CD4-positive, alpha-beta T cell treated with Interferon gamma for 1 hour (primary cell): ENCODE measurements at regions not wholly inside any gene's neighbourhood (a gene's known extent, or its start where the extent isn't known, plus 50 kb on each side); places are given as distances from the start of the nearest gene placed in this dataset.

Source experiments
- DNase-seq: peaks from one replicate; pipeline ENCODE4 v3.0.0-alpha.2; 2020

DNA sequence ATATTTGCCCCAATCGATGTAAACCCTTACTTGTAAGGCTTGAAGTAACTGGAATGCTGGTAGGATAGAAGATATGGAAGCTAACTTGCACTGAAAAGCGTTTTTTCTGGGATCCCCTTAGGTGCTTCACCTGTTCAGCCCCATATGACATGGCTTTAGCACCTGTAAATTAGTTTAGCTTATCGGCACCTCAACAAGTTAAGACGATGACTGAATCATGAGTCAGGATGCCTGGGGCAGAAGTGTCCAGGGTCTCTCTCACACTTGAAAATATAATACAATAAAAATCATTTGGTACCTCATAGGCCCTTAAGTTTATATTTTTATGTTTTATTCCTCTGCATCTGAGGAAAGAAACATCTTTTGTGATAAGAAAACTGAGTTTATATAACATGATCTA, 409.2 kb upstream of the LRRC4C start:
- no peak for DNase-seq

DNA sequence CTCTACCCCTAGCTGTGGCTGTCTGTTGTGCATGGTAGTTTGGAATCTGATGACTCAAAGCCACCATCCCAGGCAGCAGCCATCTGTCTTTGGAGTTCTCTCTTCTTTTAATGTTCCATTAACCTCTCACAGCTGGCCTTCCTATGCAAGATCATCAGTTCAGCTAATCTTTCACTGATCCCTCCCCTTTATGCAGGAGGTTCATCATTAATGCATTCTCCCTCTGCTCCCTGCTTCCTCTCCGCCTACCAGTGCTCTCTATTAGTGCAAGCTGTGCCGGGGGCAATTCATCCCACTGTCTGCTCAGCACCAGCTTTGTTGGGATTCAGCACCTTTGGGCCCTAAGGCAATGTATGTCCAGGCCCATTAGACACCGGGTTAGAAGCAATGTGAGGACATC, 413.0 kb upstream of the LRRC4C start:
- DNase-seq: no peak

DNA sequence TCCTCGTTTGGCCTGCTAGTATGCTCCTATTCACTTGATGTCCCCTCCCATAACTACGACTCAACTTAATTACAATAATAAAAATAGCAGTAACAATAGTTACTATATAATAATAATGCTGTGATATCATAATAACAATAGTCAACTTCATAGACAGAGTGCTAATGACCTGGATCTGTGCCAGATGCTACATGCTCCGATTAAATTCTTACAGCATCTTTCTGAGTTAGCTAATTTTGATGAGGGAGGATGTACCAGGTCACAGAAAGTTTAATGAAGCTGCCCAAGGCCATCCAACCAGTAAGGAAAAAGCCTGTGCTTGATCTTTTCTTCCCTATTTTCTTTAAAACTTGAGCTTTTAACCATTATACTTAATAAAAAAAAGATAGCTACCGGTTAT, 413.4 kb upstream of the LRRC4C start:
- no peak for DNase-seq

- no peak for DNase-seq
These were observed 418.6 kb upstream of the LRRC4C start for GRCh38 chr11:41878095-41878494.

DNA sequence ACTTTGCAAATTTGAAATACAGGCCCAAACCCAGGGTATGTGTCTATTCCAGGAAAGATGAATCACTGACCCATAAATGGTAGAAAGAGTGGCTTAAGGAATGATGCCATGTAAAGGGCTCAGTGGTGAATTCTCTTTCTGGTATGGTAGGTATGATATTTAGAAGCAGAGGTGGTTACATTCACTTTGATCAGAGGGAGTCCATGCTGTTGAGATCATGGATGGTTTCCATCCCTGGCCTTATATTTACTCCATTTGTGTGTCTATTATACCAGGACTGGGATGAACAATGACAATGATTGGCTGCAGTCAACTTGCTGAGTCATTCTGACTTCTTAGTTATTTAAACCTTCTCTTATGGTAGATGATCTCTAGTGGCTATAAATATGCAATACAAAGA, 419.8 kb upstream of the LRRC4C start:
- DNase-seq: no peak

DNA sequence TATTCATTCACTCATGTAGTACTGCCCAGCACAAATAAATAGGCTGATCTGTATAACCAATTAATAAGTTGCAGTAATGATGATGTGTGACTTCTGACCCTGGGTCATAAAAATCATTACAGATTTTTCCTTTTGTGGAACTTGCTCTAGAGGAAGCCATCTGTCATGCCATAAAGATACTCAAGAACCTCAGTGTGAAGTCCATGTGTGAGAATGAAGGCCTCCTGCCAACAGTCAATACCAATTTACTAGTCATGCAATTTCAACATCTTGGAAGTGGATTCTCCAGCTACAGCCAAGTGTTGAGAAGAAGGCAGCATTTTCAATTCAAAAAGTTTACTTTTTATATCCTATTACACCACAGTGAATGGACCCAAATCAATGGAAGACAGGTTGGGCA, 435.6 kb upstream of the LRRC4C start:
- DNase-seq: no peak

DNA sequence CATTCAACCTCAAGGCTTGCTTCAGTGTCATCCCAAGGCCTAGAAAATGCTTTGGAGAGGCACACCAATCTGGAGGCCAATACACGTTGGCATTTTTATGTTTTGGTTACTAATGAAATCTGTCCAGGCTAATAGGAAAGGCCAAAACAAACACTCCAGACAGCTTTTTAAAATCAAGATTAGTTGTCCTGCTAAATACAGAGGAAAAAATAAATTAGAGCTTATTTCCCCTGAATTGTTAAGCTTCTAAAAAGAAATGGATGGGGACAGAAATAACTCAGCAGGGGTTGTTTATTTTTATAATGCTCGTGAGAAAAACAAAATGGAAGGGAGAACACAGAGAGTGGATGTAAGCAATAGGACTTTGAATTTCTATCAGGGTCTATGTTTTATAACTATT, 438.5 kb upstream of the LRRC4C start:
- no peak for DNase-seq

DNA sequence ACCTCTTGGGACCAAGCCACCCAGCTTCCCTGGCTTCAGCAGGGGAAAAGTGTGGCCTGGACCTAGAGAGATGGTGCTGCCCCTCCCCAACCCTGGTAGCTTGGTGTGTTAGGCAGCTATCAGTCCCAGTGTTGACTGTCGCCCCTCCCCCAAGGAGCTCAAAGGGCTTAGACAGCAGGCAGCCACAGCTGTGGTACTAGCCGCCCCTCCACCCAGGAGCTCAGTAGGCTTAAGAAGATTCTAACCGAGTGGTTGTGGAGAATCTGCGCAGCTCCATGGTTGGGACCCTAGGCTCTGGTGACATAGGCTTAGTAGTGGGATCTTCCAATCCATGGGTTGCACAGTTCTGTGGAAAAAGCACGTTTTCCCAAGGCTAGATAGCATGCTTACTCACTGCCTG, 458.4 kb upstream of the LRRC4C start:
- DNase-seq: no peak

- no peak for DNase-seq
These were observed 460.9 kb upstream of the LRRC4C start for GRCh38 chr11:41920374-41920773.

DNA sequence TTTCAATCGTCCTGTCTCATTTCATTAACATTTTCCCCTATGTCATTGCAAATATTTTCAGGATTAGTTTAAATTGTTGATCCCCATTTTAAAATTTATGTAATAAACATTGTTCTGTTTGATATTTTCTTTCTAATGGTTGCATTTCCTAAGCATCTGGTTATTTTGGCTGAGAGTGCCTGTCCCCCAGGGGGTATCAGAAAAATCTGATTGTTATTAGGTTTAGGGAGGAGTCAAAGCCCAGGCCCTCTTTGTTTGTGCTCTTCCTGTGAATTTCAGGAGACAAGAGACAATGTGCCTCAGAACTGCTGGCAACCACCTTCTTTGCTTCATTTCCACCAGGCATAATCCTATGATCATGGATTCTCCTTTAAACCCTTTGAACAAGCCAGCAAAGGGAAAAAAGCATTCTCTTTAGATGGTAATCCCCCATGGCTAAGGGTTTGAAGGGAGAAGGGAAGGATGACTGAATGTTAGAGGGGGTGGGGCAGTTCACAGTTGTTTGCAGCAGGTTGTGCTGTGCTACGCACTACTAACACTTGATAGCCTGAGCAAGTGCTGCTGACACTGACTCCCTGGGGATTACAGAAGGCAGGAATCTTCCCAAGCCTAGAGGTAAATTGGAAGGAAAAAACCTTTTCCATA, 462.4 kb upstream of the LRRC4C start:
- no peak for DNase-seq

- DNase-seq: no peak
These were observed 466.9 kb upstream of the LRRC4C start for GRCh38 chr11:41926339-41926738.

GRCh38 chr11:41935241-41935640, 475.8 kb upstream of the LRRC4C start:
- no peak for DNase-seq

GRCh38 chr11:41935795-41936194, 476.3 kb upstream of the LRRC4C start:
- DNase-seq: no peak

DNA sequence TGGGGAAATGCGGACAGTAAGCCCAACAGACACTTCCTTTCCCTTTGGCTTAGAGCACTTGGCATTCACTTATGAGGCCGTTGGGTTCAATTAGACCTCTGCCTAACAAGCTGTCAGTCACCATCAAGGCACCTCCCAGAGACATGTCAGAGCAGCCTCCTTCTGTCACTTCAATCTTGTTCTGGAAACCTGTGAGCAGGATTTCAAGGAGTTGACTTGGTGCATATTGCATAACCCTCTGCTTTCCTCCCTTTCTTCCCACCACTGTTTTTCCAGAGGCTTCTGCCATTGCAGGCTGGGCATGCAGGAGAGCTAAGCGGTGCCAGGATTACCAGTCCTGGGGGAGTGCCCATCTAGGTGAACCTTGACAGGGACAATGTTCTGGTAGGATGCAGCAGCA, 484.2 kb upstream of the LRRC4C start:
- DNase-seq: no peak

- DNase-seq: no peak
These were observed 487.9 kb upstream of the LRRC4C start for GRCh38 chr11:41947392-41947791.

- DNase-seq: no peak
These were observed 491.2 kb upstream of the LRRC4C start for GRCh38 chr11:41950470-41951143.

GRCh38 chr11:41954034-41954433, 494.6 kb upstream of the LRRC4C start:
- no peak for DNase-seq

- no peak for DNase-seq
These were observed 495.6 kb upstream of the LRRC4C start for GRCh38 chr11:41955066-41955465.

DNA sequence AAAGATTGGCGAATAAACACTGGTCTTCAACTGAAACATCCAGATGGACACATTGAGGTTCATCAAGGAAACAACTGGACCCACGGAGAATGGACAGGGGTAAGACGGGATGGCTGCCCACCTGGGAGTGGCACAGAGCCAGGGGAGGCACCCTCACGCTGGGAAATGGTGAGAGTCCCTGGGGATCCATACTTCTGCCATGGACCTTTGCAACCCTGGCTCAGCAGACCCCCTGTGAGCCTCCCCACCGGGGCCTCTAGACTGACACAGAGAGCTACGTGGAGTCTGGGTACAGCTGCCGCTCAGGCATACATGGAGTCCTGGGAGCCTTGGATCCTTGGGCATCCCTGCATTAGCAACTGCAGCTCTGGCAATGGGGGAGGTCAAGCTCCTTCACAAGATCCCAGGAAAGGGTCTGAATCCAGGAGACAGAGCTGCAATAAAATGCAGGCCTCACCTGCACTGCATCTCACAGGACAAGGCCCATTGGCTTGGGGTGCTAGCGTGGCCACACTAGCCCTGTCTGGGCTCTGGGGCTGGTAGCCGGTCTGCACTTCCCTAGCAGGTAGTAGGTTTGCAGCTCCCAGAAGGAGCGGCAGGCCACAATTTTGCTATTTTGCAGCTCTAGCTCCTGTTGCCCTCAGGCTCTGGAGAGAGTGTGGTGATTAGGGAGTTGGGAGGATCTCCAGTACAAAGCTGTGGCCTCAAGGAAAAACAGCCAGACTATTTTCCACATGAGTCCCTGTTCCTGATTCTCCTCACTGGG, 496.4 kb upstream of the LRRC4C start:
- DNase-seq: no peak

DNA sequence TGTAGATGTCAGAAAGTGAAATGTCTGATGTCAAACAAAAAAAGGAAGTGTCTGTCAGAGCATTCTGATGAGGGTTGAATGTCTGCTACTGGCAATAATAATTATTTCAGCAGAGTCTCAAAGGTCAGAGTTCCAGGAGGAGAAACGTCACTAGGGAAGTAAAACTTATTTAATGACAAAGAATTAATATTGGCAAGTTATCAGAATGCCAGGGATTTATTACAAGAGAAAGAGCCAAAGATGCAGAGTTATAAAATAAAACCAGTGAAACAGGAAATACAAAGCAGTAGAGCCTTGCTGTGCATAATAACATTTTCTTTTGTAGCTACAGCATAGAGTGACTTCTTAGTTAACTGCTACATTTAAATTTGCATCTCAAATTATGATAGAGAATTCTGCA, 504.0 kb upstream of the LRRC4C start:
- DNase-seq: no peak

DNA sequence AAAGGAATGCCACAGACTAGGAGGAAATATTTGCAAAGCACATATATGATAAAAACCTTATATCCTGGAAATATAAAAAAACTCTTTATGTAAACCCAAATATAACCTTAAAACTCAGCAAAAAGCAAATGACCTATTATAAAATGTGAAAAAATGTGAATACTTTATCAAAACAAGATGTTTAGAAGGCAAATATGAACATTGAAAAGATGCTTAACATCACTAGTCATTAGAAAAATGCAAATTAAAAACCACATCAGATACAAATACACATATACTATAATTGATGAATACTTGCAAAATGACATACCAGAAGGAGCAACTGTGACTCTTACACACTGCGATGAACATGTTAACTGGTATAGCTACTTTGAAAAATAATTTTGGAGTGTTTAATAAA, 511.2 kb upstream of the LRRC4C start:
- no peak for DNase-seq

GRCh38 chr11:41971592-41971991, 512.1 kb upstream of the LRRC4C start:
- DNase-seq: no peak

GRCh38 chr11:41978945-41979344, 519.5 kb upstream of the LRRC4C start:
- DNase-seq: no peak

- no peak for DNase-seq
These were observed 521.3 kb upstream of the LRRC4C start for GRCh38 chr11:41980741-41981140.
